ENCODE measurements at regions not wholly inside any gene's neighbourhood (a gene's known extent, or its start where the extent isn't known, plus 50 kb on each side); places are given as distances from the start of the nearest gene placed in this dataset.

DNA sequence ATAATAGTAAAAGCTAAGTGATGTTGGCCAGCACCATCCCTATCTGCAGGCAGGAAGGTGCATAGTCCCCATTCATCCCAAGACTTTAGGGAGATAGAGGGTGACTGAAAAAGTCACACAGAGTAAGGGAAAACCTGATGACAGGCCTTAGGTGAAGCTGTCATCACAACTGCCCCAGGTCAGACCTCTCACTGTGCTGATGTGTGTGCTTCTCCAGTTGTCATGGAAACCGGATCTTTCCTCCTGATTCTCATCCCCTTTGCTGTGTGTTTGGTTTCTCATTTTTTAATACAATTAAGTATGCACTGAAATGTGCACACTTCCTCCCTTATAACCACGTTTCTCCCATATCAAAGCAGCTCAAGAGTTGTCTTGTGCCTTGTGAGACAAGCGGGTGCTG, 135.1 kb upstream of the ANKFN1 start:
- TF ChIP-seq POLR2A (IDR thresholded peaks at IDR 0.05; ENCODE audit: low read length) (no peak), GATA1 (IDR thresholded peaks at IDR 0.05; ENCODE audit: low read depth, low read length) (no peak)

Data from erythroblast (primary cell).